Fibroblast of pulmonary artery (primary cell): ENCODE measurements at regions not wholly inside any gene's neighbourhood (a gene's known extent, or its start where the extent isn't known, plus 50 kb on each side); places are given as distances from the start of the nearest gene placed in this dataset.

Source experiments
- DNase-seq: peaks from one replicate; pipeline ENCODE4 v3.0.0-alpha.2; 2010; ENCODE audit warnings: low read depth
- H3K4me3 ChIP-seq: replicated peaks from 2 replicates; pipeline ENCODE4 v1.5.1; 2011; ENCODE audit warnings: low read depth, mild to moderate bottlenecking, control low read depth, low read length, moderate library complexity
- CTCF ChIP-seq: IDR thresholded peaks from 2 replicates; pipeline ENCODE4 v1.5.1; 2011; ENCODE audit warnings: mild to moderate bottlenecking, control low read depth, low read length, inconsistent platforms; ENCODE audit errors: missing control alignments

- peak; percentile 77 for DNase-seq
- no peak overlapping the region for H3K4me3 ChIP-seq
- no peak for TF ChIP-seq CTCF
Observed at GRCh38 chr2:237156031-237156856, 70.6 kb downstream of the COPS8 start.

- no peak for TF ChIP-seq CTCF
- no peak for DNase-seq
- no peak overlapping the region for H3K4me3 ChIP-seq
Observed at GRCh38 chr2:237156857-237157779, 71.4 kb downstream of the COPS8 start.

GRCh38 chr2:237157780-237158102 lies 72.1 kb downstream of the COPS8 start:
- no peak overlapping the region for H3K4me3 ChIP-seq
- TF ChIP-seq CTCF = no peak
- no peak for DNase-seq

- H3K4me3 ChIP-seq = no peak overlapping the region
- TF ChIP-seq CTCF = no peak
- no peak for DNase-seq
Observed at GRCh38 chr2:237158194-237158593, 72.5 kb downstream of the COPS8 start.

GRCh38 chr2:237159006-237159911 lies 73.6 kb downstream of the COPS8 start:
- DNase-seq = peak; percentile 40
- TF ChIP-seq CTCF = no peak
- H3K4me3 ChIP-seq = no peak overlapping the region

- no peak overlapping the region for H3K4me3 ChIP-seq
- no peak for TF ChIP-seq CTCF
- no peak for DNase-seq
Observed at GRCh38 chr2:237160271-237160919, 74.7 kb downstream of the COPS8 start.
